Activated CD8-positive, alpha-beta memory T cell treated with anti-CD3 and anti-CD28 coated beads, Interleukin-2, amount 50 U/mL, for 48 hours (primary cell): ENCODE measurements at regions not wholly inside any gene's neighbourhood (a gene's known extent, or its start where the extent isn't known, plus 50 kb on each side); places are given as distances from the start of the nearest gene placed in this dataset.
"Not testable (repeated sequence)": the region's sequence is repeated elsewhere in the genome, so short reads cannot be mapped to it uniquely, and the experiment has no call there.

Experiments used
- DNase-seq: peaks from one replicate; pipeline ENCODE4 v3.0.0-alpha.2; 2020

- DNase-seq: no peak
Measured at GRCh38 chr2:220371211-220371610, 743.8 kb downstream of the SLC4A3 start.

GRCh38 chr2:220373878-220374277, 746.4 kb downstream of the SLC4A3 start:
- DNase-seq: no peak

GRCh38 chr2:220374282-220374681, 746.9 kb downstream of the SLC4A3 start:
- no peak for DNase-seq

- no peak for DNase-seq
Measured at GRCh38 chr2:220377482-220378155, 750.2 kb downstream of the SLC4A3 start.

GRCh38 chr2:220387758-220388157, 760.3 kb downstream of the SLC4A3 start:
- not testable (repeated sequence) for DNase-seq

GRCh38 chr2:220393711-220394110, 766.3 kb downstream of the SLC4A3 start:
- no peak for DNase-seq

GRCh38 chr2:220394433-220394832, 767.0 kb downstream of the SLC4A3 start:
- DNase-seq: no peak

- no peak for DNase-seq
Measured at GRCh38 chr2:220396287-220396686, 768.9 kb downstream of the SLC4A3 start.

GRCh38 chr2:220410296-220410695, 782.9 kb downstream of the SLC4A3 start:
- DNase-seq: no peak

GRCh38 chr2:220417503-220417902, 790.1 kb downstream of the SLC4A3 start:
- DNase-seq: no peak

GRCh38 chr2:220419647-220420046, 792.2 kb downstream of the SLC4A3 start:
- no peak for DNase-seq

- DNase-seq: no peak
Measured at GRCh38 chr2:220420820-220421219, 793.4 kb downstream of the SLC4A3 start.

GRCh38 chr2:220422676-220423075, 795.2 kb downstream of the SLC4A3 start:
- no peak for DNase-seq

GRCh38 chr2:220424561-220424960, 797.1 kb downstream of the SLC4A3 start:
- DNase-seq: no peak

- DNase-seq: no peak
Measured at GRCh38 chr2:220432645-220433044, 805.2 kb downstream of the SLC4A3 start.

- DNase-seq: no peak
Measured at GRCh38 chr2:220433131-220433530, 805.7 kb downstream of the SLC4A3 start.

- no peak for DNase-seq
Measured at GRCh38 chr2:220434385-220434784, 807.0 kb downstream of the SLC4A3 start.

- no peak for DNase-seq
Measured at GRCh38 chr2:220437938-220438337, 810.5 kb downstream of the SLC4A3 start.

- DNase-seq: no peak
Measured at GRCh38 chr2:220440731-220441130, 813.3 kb downstream of the SLC4A3 start.

- DNase-seq: no peak
Measured at GRCh38 chr2:220441404-220441803, 814.0 kb downstream of the SLC4A3 start.

- no peak for DNase-seq
Measured at GRCh38 chr2:220442012-220442411, 814.6 kb downstream of the SLC4A3 start.

- no peak for DNase-seq
Measured at GRCh38 chr2:220445429-220446105, 818.1 kb downstream of the SLC4A3 start.

GRCh38 chr2:220446106-220446712, 818.8 kb downstream of the SLC4A3 start:
- no peak for DNase-seq

- DNase-seq: no peak
Measured at GRCh38 chr2:220450846-220451245, 823.4 kb downstream of the SLC4A3 start.
